Natural killer cell (primary cell): ENCODE measurements at regions not wholly inside any gene's neighbourhood (a gene's known extent, or its start where the extent isn't known, plus 50 kb on each side); places are given as distances from the start of the nearest gene placed in this dataset.
A peak's percentile ranks its signal among the peaks of the same experiment; 100 is the strongest.
"Not testable (repeated sequence)": the region's sequence is repeated elsewhere in the genome, so short reads cannot be mapped to it uniquely, and the experiment has no call there.

Source experiments
- ATAC-seq, 3 donors: fragments of 150-1000 bp in 2 of 3; fragments of 200-7000 bp in 1 of 3; cut with Tn5 transposase; 1 replicate in 1 of 3; 2 replicates in 2 of 3; pipeline ENCODE4 v1.10.0; 2021; ENCODE audit warnings: mild to moderate bottlenecking in 2 of 3, moderate library complexity in 2 of 3
- DNase-seq, 2 donors: peaks; one replicate each; pipeline versions ENCODE4 v3.0.0 to v3.0.0-alpha.2; 2013 to 2021; ENCODE audit warnings: mixed read lengths in 1 of 2
- H3K27ac ChIP-seq: one replicate; pipeline ENCODE4 v1.5.1; 2013; ENCODE audit warnings: mild to moderate bottlenecking, low read length
- H3K27me3 ChIP-seq: one replicate; pipeline ENCODE4 v1.6.1; 2013; ENCODE audit warnings: low read length; ENCODE audit not compliant: control insufficient read depth, insufficient read depth
- H3K36me3 ChIP-seq: one replicate; pipeline ENCODE4 v1.6.1; 2013; ENCODE audit warnings: low read length; ENCODE audit not compliant: control insufficient read depth, insufficient read depth
- H3K4me1 ChIP-seq: one replicate; pipeline ENCODE4 v1.6.1; 2013; ENCODE audit warnings: low read length; ENCODE audit not compliant: control insufficient read depth, insufficient read depth
- H3K4me3 ChIP-seq: one replicate; pipeline ENCODE4 v1.5.1; 2013; ENCODE audit warnings: low read length
- H3K9me3 ChIP-seq: one replicate; pipeline ENCODE4 v1.6.1; 2013; ENCODE audit warnings: low read length; ENCODE audit not compliant: control insufficient read depth, insufficient read depth
- H3K27ac Mint-ChIP-seq, 2 donors: one replicate each; pipeline ENCODE4 v1.8.0; 2022; ENCODE audit warnings: mild to moderate bottlenecking in 2 of 2, mixed read lengths in 2 of 2, moderate library complexity in 1 of 2
- H3K27me3 Mint-ChIP-seq, 2 donors: one replicate each; pipeline ENCODE4 v1.8.0; 2022; ENCODE audit warnings: low read depth in 2 of 2, mixed read lengths in 2 of 2
- H3K36me3 Mint-ChIP-seq: one replicate; pipeline ENCODE4 v1.8.0; 2022; ENCODE audit warnings: mixed read lengths
- H3K4me1 Mint-ChIP-seq, 2 donors: one replicate each; pipeline ENCODE4 v1.8.0; 2022; ENCODE audit warnings: mixed read lengths in 2 of 2
- H3K4me3 Mint-ChIP-seq: one replicate; pipeline ENCODE4 v1.8.0; 2022; ENCODE audit warnings: mild to moderate bottlenecking, moderate library complexity, mixed read lengths
- H3K9me3 Mint-ChIP-seq, 2 donors: one replicate each; pipeline ENCODE4 v1.8.0; 2022; ENCODE audit warnings: mixed read lengths in 2 of 2
- WGBS: methylation state at CpG from one replicate; pipeline ENCODE4 v1.1.7; 2013; ENCODE audit warnings: missing lambda C conversion rate; ENCODE audit not compliant: insufficient coverage; 5-methylcytosine and 5-hydroxymethylcytosine counted together
- intact Hi-C: fragments of 100-400 bp; cut with micrococcal nuclease; formaldehyde crosslinking; loops from one replicate; pipeline ENCODE4 v1.14.2; 2022
- TF ChIP-seq, protein P1 (sequence below): fragments of 200-600 bp; IDR thresholded peaks from one replicate; pipeline ENCODE4 v1.8.0; 2022; ENCODE audit warnings: antibody characterized with exemption

- Mint-ChIP-seq H3K27ac (no peak overlapping the region), H3K4me3 (no peak overlapping the region), H3K9me3 (peaks cover 3 to 8% of the 10 kb centered on the region in 2 donors), H3K27me3 (no peaks in the 10 kb centered on the region), H3K36me3 (no peaks in the 10 kb centered on the region), H3K4me1 (no peaks in the 10 kb centered on the region)
- no peak for DNase-seq
- no peak for ATAC-seq
- TF ChIP-seq, protein P1, sequence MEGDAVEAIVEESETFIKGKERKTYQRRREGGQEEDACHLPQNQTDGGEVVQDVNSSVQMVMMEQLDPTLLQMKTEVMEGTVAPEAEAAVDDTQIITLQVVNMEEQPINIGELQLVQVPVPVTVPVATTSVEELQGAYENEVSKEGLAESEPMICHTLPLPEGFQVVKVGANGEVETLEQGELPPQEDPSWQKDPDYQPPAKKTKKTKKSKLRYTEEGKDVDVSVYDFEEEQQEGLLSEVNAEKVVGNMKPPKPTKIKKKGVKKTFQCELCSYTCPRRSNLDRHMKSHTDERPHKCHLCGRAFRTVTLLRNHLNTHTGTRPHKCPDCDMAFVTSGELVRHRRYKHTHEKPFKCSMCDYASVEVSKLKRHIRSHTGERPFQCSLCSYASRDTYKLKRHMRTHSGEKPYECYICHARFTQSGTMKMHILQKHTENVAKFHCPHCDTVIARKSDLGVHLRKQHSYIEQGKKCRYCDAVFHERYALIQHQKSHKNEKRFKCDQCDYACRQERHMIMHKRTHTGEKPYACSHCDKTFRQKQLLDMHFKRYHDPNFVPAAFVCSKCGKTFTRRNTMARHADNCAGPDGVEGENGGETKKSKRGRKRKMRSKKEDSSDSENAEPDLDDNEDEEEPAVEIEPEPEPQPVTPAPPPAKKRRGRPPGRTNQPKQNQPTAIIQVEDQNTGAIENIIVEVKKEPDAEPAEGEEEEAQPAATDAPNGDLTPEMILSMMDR = no peak
- Histone ChIP-seq H3K9me3 (no peaks in the 10 kb centered on the region), H3K4me1 (no peaks in the 10 kb centered on the region), H3K36me3 (no peaks in the 10 kb centered on the region), H3K27me3 (no peaks in the 10 kb centered on the region), H3K4me3 (no peak overlapping the region), H3K27ac (no peak overlapping the region)
- 76% methylated on average over 3 of the region's 3 CpGs for WGBS
- intact Hi-C loops = no loop called here
These were observed 533.8 kb downstream of the SOCS6 start for GRCh38 chr18:70822691-70823090.

- Mint-ChIP-seq H3K4me1 (no peaks in the 10 kb centered on the region), H3K27me3 (no peaks in the 10 kb centered on the region), H3K36me3 (no peaks in the 10 kb centered on the region), H3K9me3 (peaks cover 3 to 8% of the 10 kb centered on the region in 2 donors), H3K27ac (no peak overlapping the region), H3K4me3 (no peak overlapping the region)
- DNase-seq (no peak), ATAC-seq (no peak)
- intact Hi-C loops = no loop called here
- 42% methylated on average over 2 of the region's 3 CpGs for whole genome bisulfite sequencing
- Histone ChIP-seq H3K9me3 (no peaks in the 10 kb centered on the region), H3K4me3 (no peak overlapping the region), H3K27me3 (no peaks in the 10 kb centered on the region), H3K4me1 (no peaks in the 10 kb centered on the region), H3K36me3 (no peaks in the 10 kb centered on the region), H3K27ac (no peak overlapping the region)
- TF ChIP-seq, protein P1 = no peak
These were observed 533.3 kb downstream of the SOCS6 start for GRCh38 chr18:70822117-70822516.

DNA sequence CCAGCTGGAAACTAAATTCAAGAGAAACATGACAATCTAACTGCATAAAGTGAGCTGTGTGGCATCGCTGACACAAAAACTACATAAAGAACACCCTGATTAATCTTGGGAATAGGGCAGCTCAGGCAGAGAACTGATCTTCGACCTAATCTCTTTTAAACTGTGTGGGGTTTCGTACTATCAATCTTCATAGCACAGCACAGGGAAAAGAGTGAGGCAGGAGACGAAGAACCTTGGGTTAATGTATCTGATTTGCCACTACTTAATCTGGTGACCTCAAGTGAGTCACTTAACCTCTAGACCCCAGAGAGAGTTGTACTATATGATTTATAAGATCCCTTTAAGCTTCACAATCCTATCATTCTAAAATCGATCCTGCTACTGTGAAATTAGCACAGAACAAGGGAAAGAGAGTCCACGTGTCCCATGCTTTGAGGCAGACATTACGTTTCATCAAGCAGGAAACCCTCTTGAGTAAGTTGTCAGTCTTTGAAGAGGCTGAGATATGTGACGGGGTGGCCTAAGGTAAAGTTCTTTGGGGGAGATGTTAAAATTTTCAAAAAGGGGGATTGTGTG, 519.7 kb downstream of the SOCS6 start:
- Mint-ChIP-seq H3K9me3 (peaks cover 4% of the 10 kb centered on the region in 2 donors), H3K27ac (no peak overlapping the region), H3K4me3 (no peak overlapping the region), H3K36me3 (no peaks in the 10 kb centered on the region), H3K4me1 (no peaks in the 10 kb centered on the region), H3K27me3 (no peaks in the 10 kb centered on the region)
- Histone ChIP-seq H3K4me1 (no peaks in the 10 kb centered on the region), H3K36me3 (no peaks in the 10 kb centered on the region), H3K9me3 (peaks cover 4% of the 10 kb centered on the region), H3K27me3 (no peaks in the 10 kb centered on the region), H3K27ac (no peak overlapping the region), H3K4me3 (no peak overlapping the region)
- intact Hi-C loops = no loop called here
- ATAC-seq (no peak), DNase-seq (no peak)
- 88% methylated on average over 8 of the region's 8 CpGs for WGBS
- TF ChIP-seq, protein P1 = no peak

GRCh38 chr18:70781860-70782453, 493.1 kb downstream of the SOCS6 start:
- TF ChIP-seq, protein P1 = no peak
- DNase-seq = peak in 1 of 2 donors; percentile 79
- H3K27me3 ChIP-seq = no peaks in the 10 kb centered on the region
- no peaks in the 10 kb centered on the region for H3K4me1 Mint-ChIP-seq
- H3K9me3 Mint-ChIP-seq = no peaks in the 10 kb centered on the region
- H3K4me3 Mint-ChIP-seq = no peak overlapping the region
- H3K36me3 Mint-ChIP-seq = no peaks in the 10 kb centered on the region
- H3K27ac ChIP-seq = no peak overlapping the region
- no peaks in the 10 kb centered on the region for H3K9me3 ChIP-seq
- H3K4me3 ChIP-seq = no peak overlapping the region
- intact Hi-C loops = no loop called here
- no peak overlapping the region for H3K27ac Mint-ChIP-seq
- no peaks in the 10 kb centered on the region for H3K4me1 ChIP-seq
- no peaks in the 10 kb centered on the region for H3K36me3 ChIP-seq
- ATAC-seq = peak; percentile 67 to 80 (median 70)
- 5% methylated on average over 8 of the region's 8 CpGs for WGBS
- peaks cover 0 to 3% of the 10 kb centered on the region in 2 donors for H3K27me3 Mint-ChIP-seq

GRCh38 chr18:70766254-70766653, 477.4 kb downstream of the SOCS6 start:
- H3K9me3 ChIP-seq, H3K4me1 Mint-ChIP-seq, H3K36me3 ChIP-seq, H3K4me1 ChIP-seq, DNase-seq, H3K27me3 Mint-ChIP-seq, H3K27ac ChIP-seq, ATAC-seq, H3K4me3 Mint-ChIP-seq, H3K27me3 ChIP-seq, intact Hi-C loops, H3K36me3 Mint-ChIP-seq, H3K9me3 Mint-ChIP-seq, H3K4me3 ChIP-seq, H3K27ac Mint-ChIP-seq: not testable (repeated sequence)
- WGBS = 86% methylated on average over 3 of the region's 3 CpGs
